GM23338 (cell line): ENCODE measurements at regions not wholly inside any gene's neighbourhood (a gene's known extent, or its start where the extent isn't known, plus 50 kb on each side); places are given as distances from the start of the nearest gene placed in this dataset.

Source experiments
- ATAC-seq: fragments of 200-7000 bp; cut with Tn5 transposase; 3 replicates; pipeline ENCODE4 v1.9.1; 2020
- DNase-seq: peaks from one replicate; pipeline ENCODE4 v3.0.0-alpha.2; 2015; ENCODE audit warnings: low spot score
- H2AFZ ChIP-seq: fragments of 200-600 bp; sonication (generic); 2 replicates; pipeline ENCODE4 v1.8.0; 2016; ENCODE audit warnings: antibody characterized with exemption, mild to moderate bottlenecking, moderate library complexity
- H3F3A ChIP-seq: fragments of 200-600 bp; sonication (generic); replicated peaks from 2 replicates; pipeline ENCODE4 v1.8.0; 2017; ENCODE audit warnings: antibody characterized with exemption, mixed run types, low read depth
- H3K27ac ChIP-seq: fragments of 200-600 bp; sonication (generic); 2 replicates; pipeline ENCODE4 v1.6.1; 2016; ENCODE audit warnings: low read depth
- H3K27me3 ChIP-seq: fragments of 200-600 bp; sonication (generic); 2 replicates; pipeline ENCODE4 v1.8.0; 2016; ENCODE audit warnings: mild to moderate bottlenecking, mixed run types, moderate library complexity; ENCODE audit not compliant: insufficient read depth
- H3K36me3 ChIP-seq: fragments of 200-600 bp; sonication (generic); 2 replicates; pipeline ENCODE4 v1.8.0; 2016; ENCODE audit warnings: mild to moderate bottlenecking; ENCODE audit not compliant: insufficient read depth
- H3K4me1 ChIP-seq: fragments of 200-600 bp; sonication (generic); 2 replicates; pipeline ENCODE4 v1.8.0; 2016; ENCODE audit warnings: mild to moderate bottlenecking, moderate library complexity; ENCODE audit not compliant: insufficient read depth
- H3K4me2 ChIP-seq: fragments of 200-600 bp; sonication (generic); 2 replicates; pipeline ENCODE4 v1.7.1; 2017; ENCODE audit warnings: mixed run types
- H3K4me3 ChIP-seq: fragments of 200-600 bp; sonication (generic); 2 replicates; pipeline ENCODE4 v1.6.1; 2016; ENCODE audit warnings: mixed run types
- H3K79me2 ChIP-seq: fragments of 200-600 bp; sonication (generic); replicated peaks from 2 replicates; pipeline ENCODE4 v1.8.0; 2017; ENCODE audit warnings: mild to moderate bottlenecking; ENCODE audit not compliant: insufficient read depth
- H3K9me2 ChIP-seq: fragments of 200-600 bp; sonication (generic); 2 replicates; pipeline ENCODE4 v1.8.0; 2017; ENCODE audit not compliant: insufficient read depth
- H4K20me1 ChIP-seq: fragments of 200-600 bp; sonication (generic); replicated peaks from 2 replicates; pipeline ENCODE4 v1.8.0; 2017; ENCODE audit warnings: mild to moderate bottlenecking; ENCODE audit not compliant: insufficient read depth
- H3K27ac Mint-ChIP-seq: 2 replicates; pipeline ENCODE4 v1.8.0; 2020; ENCODE audit warnings: inconsistent platforms, mild to moderate bottlenecking, moderate library complexity, mixed read lengths
- H3K27me3 Mint-ChIP-seq: 3 replicates; pipeline ENCODE4 v1.8.0; 2022; ENCODE audit warnings: low read depth, mild to moderate bottlenecking, moderate library complexity, mixed read lengths, inconsistent platforms; ENCODE audit not compliant: insufficient read depth, poor library complexity
- H3K36me3 Mint-ChIP-seq: 3 replicates; pipeline ENCODE4 v1.8.0; 2021; ENCODE audit warnings: low read depth, mild to moderate bottlenecking, inconsistent platforms, moderate library complexity, mixed read lengths
- H3K4me1 Mint-ChIP-seq: 3 replicates; pipeline ENCODE4 v1.8.0; 2020; ENCODE audit warnings: mild to moderate bottlenecking, inconsistent platforms, mixed read lengths
- H3K4me3 Mint-ChIP-seq: 3 replicates; pipeline ENCODE4 v1.8.0; 2021; ENCODE audit warnings: moderate library complexity, mild to moderate bottlenecking, inconsistent platforms, mixed read lengths
- H3K9me3 Mint-ChIP-seq: 3 replicates; pipeline ENCODE4 v1.8.0; 2020; ENCODE audit warnings: moderate library complexity, mild to moderate bottlenecking, inconsistent platforms, mixed read lengths
- CREB1 ChIP-seq: fragments of 250-450 bp; sonication (Bioruptor Pico); IDR thresholded peaks from 2 replicates; pipeline ENCODE4 v1.5.0; 2020; ENCODE audit warnings: low read depth, mild to moderate bottlenecking, moderate library complexity
- EZH2 ChIP-seq: fragments of 200-600 bp; sonication (generic); IDR thresholded peaks from one replicate; pipeline ENCODE4 v1.8.0; 2017; ENCODE audit warnings: antibody characterized with exemption, mild to moderate bottlenecking, low read depth; ENCODE audit not compliant: unreplicated experiment
- EZH2phosphoT487 ChIP-seq: fragments of 200-600 bp; sonication (generic); IDR thresholded peaks from one replicate; pipeline ENCODE4 v1.8.1; 2018; ENCODE audit warnings: antibody characterized with exemption; ENCODE audit not compliant: unreplicated experiment
- JUNB ChIP-seq: IDR thresholded peaks from one replicate; pipeline ENCODE4 v1.6.1; 2016; ENCODE audit warnings: antibody characterized with exemption; ENCODE audit not compliant: unreplicated experiment
- NANOG ChIP-seq: IDR thresholded peaks from 2 replicates; pipeline ENCODE4 v1.6.1; 2016; ENCODE audit warnings: antibody characterized with exemption, borderline replicate concordance
- POLR2AphosphoS5 ChIP-seq: IDR thresholded peaks from 2 replicates; pipeline ENCODE4 v1.6.1; 2016; ENCODE audit warnings: antibody characterized with exemption, low read depth
- REST ChIP-seq: IDR thresholded peaks from one replicate; pipeline ENCODE4 v1.6.1; 2018; ENCODE audit warnings: antibody characterized with exemption; ENCODE audit not compliant: unreplicated experiment
- STAT1 ChIP-seq: IDR thresholded peaks from one replicate; pipeline ENCODE4 v1.6.1; 2016; ENCODE audit warnings: antibody characterized with exemption; ENCODE audit not compliant: unreplicated experiment
- ZNF114 ChIP-seq: fragments of 250-450 bp; sonication (Bioruptor Pico); IDR thresholded peaks from 2 replicates; pipeline ENCODE4 v1.5.0; 2020; ENCODE audit warnings: mild to moderate bottlenecking, moderate library complexity
- ZNF331 ChIP-seq: fragments of 250-450 bp; sonication (Bioruptor Pico); IDR thresholded peaks from 2 replicates; pipeline ENCODE4 v1.5.0; 2020; ENCODE audit warnings: low read depth, mild to moderate bottlenecking, moderate library complexity
- TF ChIP-seq, protein P1 (sequence below): IDR thresholded peaks from 2 replicates; pipeline ENCODE4 v1.6.1; 2016; ENCODE audit warnings: antibody characterized with exemption
- TF ChIP-seq, protein P2 (sequence below), 2 experiments: fragments of 200-600 bp in 1 of 2; sonication (generic) in 1 of 2; conservative IDR thresholded peaks; 2 replicates each; pipeline versions ENCODE4 v1.5.1 to v1.6.1; 2016 to 2017; ENCODE audit warnings: antibody characterized with exemption in 2 of 2, low read depth in 2 of 2, mild to moderate bottlenecking in 2 of 2, moderate library complexity in 1 of 2
- TF ChIP-seq, protein P3 (sequence below): fragments of 250-450 bp; sonication (Bioruptor Pico); IDR thresholded peaks from 2 replicates; pipeline ENCODE4 v1.5.0; 2020; ENCODE audit warnings: mild to moderate bottlenecking, moderate library complexity

GRCh38 chr3:98697225-98697624 lies 65.9 kb upstream of the ST3GAL6 start:
- no peaks in the 10 kb centered on the region for H4K20me1 ChIP-seq
- DNase-seq = no peak
- H3K4me2 ChIP-seq = no peak overlapping the region
- no peak overlapping the region for H2AFZ ChIP-seq
- no peak overlapping the region for H3K4me3 ChIP-seq
- H3K79me2 ChIP-seq = no peaks in the 10 kb centered on the region
- no peaks in the 10 kb centered on the region; the same call in 2 of the 3 replicates for H3K9me3 Mint-ChIP-seq
- no peaks in the 10 kb centered on the region for H3K36me3 Mint-ChIP-seq
- no peak overlapping the region for H3K27ac ChIP-seq
- H3K4me1 Mint-ChIP-seq = no peaks in the 10 kb centered on the region
- no peak overlapping the region for H3K27ac Mint-ChIP-seq
- no peaks in the 10 kb centered on the region for H3K36me3 ChIP-seq
- no peaks in the 10 kb centered on the region for H3K9me2 ChIP-seq
- no peaks in the 10 kb centered on the region for H3K27me3 ChIP-seq
- TF ChIP-seq NANOG = no peak
- no peak for TF ChIP-seq EZH2phosphoT487
- TF ChIP-seq JUNB = no peak
- no peak for TF ChIP-seq ZNF114 (CRISPR knock-in tag)
- no peak for TF ChIP-seq ZNF331
- TF ChIP-seq, protein P1, sequence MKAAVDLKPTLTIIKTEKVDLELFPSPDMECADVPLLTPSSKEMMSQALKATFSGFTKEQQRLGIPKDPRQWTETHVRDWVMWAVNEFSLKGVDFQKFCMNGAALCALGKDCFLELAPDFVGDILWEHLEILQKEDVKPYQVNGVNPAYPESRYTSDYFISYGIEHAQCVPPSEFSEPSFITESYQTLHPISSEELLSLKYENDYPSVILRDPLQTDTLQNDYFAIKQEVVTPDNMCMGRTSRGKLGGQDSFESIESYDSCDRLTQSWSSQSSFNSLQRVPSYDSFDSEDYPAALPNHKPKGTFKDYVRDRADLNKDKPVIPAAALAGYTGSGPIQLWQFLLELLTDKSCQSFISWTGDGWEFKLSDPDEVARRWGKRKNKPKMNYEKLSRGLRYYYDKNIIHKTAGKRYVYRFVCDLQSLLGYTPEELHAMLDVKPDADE = no peak
- TF ChIP-seq CREB1 (CRISPR knock-in tag) = no peak
- no peak for TF ChIP-seq REST
- TF ChIP-seq, protein P2, sequence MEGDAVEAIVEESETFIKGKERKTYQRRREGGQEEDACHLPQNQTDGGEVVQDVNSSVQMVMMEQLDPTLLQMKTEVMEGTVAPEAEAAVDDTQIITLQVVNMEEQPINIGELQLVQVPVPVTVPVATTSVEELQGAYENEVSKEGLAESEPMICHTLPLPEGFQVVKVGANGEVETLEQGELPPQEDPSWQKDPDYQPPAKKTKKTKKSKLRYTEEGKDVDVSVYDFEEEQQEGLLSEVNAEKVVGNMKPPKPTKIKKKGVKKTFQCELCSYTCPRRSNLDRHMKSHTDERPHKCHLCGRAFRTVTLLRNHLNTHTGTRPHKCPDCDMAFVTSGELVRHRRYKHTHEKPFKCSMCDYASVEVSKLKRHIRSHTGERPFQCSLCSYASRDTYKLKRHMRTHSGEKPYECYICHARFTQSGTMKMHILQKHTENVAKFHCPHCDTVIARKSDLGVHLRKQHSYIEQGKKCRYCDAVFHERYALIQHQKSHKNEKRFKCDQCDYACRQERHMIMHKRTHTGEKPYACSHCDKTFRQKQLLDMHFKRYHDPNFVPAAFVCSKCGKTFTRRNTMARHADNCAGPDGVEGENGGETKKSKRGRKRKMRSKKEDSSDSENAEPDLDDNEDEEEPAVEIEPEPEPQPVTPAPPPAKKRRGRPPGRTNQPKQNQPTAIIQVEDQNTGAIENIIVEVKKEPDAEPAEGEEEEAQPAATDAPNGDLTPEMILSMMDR (conservative IDR thresholded peaks at IDR 0.05; ENCODE audit: low read depth in 2 of 2) = no peak
- TF ChIP-seq, protein P3, sequence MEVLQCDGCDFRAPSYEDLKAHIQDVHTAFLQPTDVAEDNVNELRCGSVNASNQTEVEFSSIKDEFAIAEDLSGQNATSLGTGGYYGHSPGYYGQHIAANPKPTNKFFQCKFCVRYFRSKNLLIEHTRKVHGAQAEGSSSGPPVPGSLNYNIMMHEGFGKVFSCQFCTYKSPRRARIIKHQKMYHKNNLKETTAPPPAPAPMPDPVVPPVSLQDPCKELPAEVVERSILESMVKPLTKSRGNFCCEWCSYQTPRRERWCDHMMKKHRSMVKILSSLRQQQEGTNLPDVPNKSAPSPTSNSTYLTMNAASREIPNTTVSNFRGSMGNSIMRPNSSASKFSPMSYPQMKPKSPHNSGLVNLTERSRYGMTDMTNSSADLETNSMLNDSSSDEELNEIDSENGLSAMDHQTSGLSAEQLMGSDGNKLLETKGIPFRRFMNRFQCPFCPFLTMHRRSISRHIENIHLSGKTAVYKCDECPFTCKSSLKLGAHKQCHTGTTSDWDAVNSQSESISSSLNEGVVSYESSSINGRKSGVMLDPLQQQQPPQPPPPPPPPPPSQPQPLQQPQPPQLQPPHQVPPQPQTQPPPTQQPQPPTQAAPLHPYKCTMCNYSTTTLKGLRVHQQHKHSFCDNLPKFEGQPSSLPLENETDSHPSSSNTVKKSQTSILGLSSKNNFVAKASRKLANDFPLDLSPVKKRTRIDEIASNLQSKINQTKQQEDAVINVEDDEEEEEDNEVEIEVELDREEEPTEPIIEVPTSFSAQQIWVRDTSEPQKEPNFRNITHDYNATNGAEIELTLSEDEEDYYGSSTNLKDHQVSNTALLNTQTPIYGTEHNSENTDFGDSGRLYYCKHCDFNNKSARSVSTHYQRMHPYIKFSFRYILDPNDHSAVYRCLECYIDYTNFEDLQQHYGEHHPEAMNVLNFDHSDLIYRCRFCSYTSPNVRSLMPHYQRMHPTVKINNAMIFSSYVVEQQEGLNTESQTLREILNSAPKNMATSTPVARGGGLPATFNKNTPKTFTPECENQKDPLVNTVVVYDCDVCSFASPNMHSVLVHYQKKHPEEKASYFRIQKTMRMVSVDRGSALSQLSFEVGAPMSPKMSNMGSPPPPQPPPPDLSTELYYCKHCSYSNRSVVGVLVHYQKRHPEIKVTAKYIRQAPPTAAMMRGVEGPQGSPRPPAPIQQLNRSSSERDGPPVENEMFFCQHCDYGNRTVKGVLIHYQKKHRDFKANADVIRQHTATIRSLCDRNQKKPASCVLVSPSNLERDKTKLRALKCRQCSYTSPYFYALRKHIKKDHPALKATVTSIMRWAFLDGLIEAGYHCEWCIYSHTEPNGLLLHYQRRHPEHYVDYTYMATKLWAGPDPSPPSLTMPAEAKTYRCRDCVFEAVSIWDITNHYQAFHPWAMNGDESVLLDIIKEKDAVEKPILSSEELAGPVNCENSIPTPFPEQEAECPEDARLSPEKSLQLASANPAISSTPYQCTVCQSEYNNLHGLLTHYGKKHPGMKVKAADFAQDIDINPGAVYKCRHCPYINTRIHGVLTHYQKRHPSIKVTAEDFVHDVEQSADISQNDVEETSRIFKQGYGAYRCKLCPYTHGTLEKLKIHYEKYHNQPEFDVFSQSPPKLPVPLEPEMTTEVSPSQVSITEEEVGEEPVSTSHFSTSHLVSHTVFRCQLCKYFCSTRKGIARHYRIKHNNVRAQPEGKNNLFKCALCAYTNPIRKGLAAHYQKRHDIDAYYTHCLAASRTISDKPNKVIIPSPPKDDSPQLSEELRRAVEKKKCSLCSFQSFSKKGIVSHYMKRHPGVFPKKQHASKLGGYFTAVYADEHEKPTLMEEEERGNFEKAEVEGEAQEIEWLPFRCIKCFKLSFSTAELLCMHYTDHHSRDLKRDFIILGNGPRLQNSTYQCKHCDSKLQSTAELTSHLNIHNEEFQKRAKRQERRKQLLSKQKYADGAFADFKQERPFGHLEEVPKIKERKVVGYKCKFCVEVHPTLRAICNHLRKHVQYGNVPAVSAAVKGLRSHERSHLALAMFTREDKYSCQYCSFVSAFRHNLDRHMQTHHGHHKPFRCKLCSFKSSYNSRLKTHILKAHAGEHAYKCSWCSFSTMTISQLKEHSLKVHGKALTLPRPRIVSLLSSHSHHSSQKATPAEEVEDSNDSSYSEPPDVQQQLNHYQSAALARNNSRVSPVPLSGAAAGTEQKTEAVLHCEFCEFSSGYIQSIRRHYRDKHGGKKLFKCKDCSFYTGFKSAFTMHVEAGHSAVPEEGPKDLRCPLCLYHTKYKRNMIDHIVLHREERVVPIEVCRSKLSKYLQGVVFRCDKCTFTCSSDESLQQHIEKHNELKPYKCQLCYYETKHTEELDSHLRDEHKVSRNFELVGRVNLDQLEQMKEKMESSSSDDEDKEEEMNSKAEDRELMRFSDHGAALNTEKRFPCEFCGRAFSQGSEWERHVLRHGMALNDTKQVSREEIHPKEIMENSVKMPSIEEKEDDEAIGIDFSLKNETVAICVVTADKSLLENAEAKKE (CRISPR knock-in tag) = no peak
- no peak for TF ChIP-seq EZH2
- TF ChIP-seq STAT1 = no peak
- no peak for TF ChIP-seq POLR2AphosphoS5
- no peak for ATAC-seq
- H3K4me1 ChIP-seq = no peaks in the 10 kb centered on the region
- no peaks in the 10 kb centered on the region for H3F3A ChIP-seq
- no peaks in the 10 kb centered on the region for H3K27me3 Mint-ChIP-seq
- no peak overlapping the region for H3K4me3 Mint-ChIP-seq
